HepG2 (cell line): ENCODE measurements at regions not wholly inside any gene's neighbourhood (a gene's known extent, or its start where the extent isn't known, plus 50 kb on each side); places are given as distances from the start of the nearest gene placed in this dataset.

Experiments used
- ATAC-seq: fragments of 200-7000 bp; cut with Tn5 transposase; 3 replicates; pipeline ENCODE4 v1.9.1; 2020; ENCODE audit warnings: mild to moderate bottlenecking, moderate library complexity
- BruUV-seq: library from RNA; stranded (reverse); fragments of 400-500 nt; replicated peaks from 2 replicates; lab custom pipeline; 2021; lab: Mats Ljungman, UMichigan
- CTCF ChIA-PET: fragments of 300-600 bp; formaldehyde crosslinking; extraction: SDS; loops from one replicate; lab custom pipeline; 2021; ENCODE audit warnings: low total read pairs, inconsistent platforms, low intra/inter-chr PET ratio; lab: Yijun Ruan, JAX
- POLR2A ChIA-PET: fragments of 350-600 bp; sonication (Branson Sonifier 250); formaldehyde crosslinking; loops from one replicate; lab custom pipeline; 2020; ENCODE audit warnings: antibody characterized with exemption, inconsistent platforms; lab: Yijun Ruan, JAX
- DNase-seq: peaks from one replicate; pipeline ENCODE4 v3.0.0-alpha.2; 2015; ENCODE audit warnings: low spot score
- FAIRE-seq: peaks from 3 replicates; lab custom pipeline; 2011; peaks lifted over from hg19 to GRCh38; lab: Jason Lieb, UNC
- H2AFZ ChIP-seq: one replicate; pipeline ENCODE4 v1.6.1; 2011; ENCODE audit warnings: low read length, inconsistent platforms
- H3K27ac ChIP-seq: fragments of 300-600 bp; 3 replicates; pipeline ENCODE4 v1.8.0; 2011; ENCODE audit warnings: mixed run types, mild to moderate bottlenecking, mixed read lengths, low read length, inconsistent platforms; ENCODE audit not compliant: insufficient read depth; ENCODE audit errors: extremely low read length
- H3K27me3 ChIP-seq, 2 experiments: fragments of 200-600 bp in 1 of 2; 2 replicates in 1 of 2; 3 replicates in 1 of 2; pipeline versions ENCODE4 v1.6.0 to v1.8.0; 2011; ENCODE audit warnings: low read length in 2 of 2, mild to moderate bottlenecking in 2 of 2, moderate library complexity in 2 of 2, inconsistent platforms in 1 of 2; ENCODE audit not compliant: insufficient read depth in 2 of 2, control insufficient read depth in 1 of 2
- H3K36me3 ChIP-seq, 2 experiments: fragments of 200-600 bp in 1 of 2; replicated peaks in 1 of 2; 2 replicates in 1 of 2; 3 replicates in 1 of 2; pipeline versions ENCODE4 v1.5.1 to v1.8.0; 2011; ENCODE audit warnings: low read length in 2 of 2, inconsistent platforms in 1 of 2; ENCODE audit not compliant: insufficient read depth in 2 of 2, control insufficient read depth in 1 of 2
- H3K4me1 ChIP-seq: 2 replicates; pipeline ENCODE4 v1.5.1; 2012; ENCODE audit warnings: low read length, inconsistent platforms; ENCODE audit not compliant: insufficient read depth
- H3K4me2 ChIP-seq: 2 replicates; pipeline ENCODE4 v1.6.0; 2011; ENCODE audit warnings: low read depth, low read length, inconsistent platforms
- H3K4me3 ChIP-seq, 3 experiments: fragments of 200-600 bp in 1 of 3; sonication (generic), shearing (Covaris generic) in 1 of 3; replicated peaks in 1 of 3; 2 replicates each; pipeline ENCODE4 v1.5.1; 2011 to 2016; ENCODE audit warnings: low read length in 3 of 3, inconsistent platforms in 2 of 3, low read depth in 2 of 3, mild to moderate bottlenecking in 2 of 3, control low read depth in 1 of 3, mixed read lengths in 1 of 3; ENCODE audit not compliant: insufficient read depth in 1 of 3
- H3K79me2 ChIP-seq: one replicate; pipeline ENCODE4 v1.6.1; 2011; ENCODE audit warnings: low read length, inconsistent platforms; ENCODE audit not compliant: insufficient read depth
- H3K9ac ChIP-seq: 2 replicates; pipeline ENCODE4 v1.6.0; 2011; ENCODE audit warnings: mild to moderate bottlenecking, low read depth, low read length, inconsistent platforms; ENCODE audit not compliant: insufficient read depth
- H3K9me3 ChIP-seq: 2 replicates; pipeline ENCODE4 v1.5.1; 2012; ENCODE audit warnings: mild to moderate bottlenecking, low read length
- H4K20me1 ChIP-seq: 2 replicates; pipeline ENCODE4 v1.6.0; 2011; ENCODE audit warnings: inconsistent platforms, mild to moderate bottlenecking, low read length, moderate library complexity; ENCODE audit not compliant: insufficient read depth
- ARHGAP35 ChIP-seq: sonication (generic); formaldehyde crosslinking; IDR thresholded peaks from 2 replicates; pipeline ENCODE4 v1.9.0; 2022; ENCODE audit warnings: mild to moderate bottlenecking, inconsistent platforms, moderate library complexity, missing genetic modification reagents, borderline replicate concordance
- ARNTL ChIP-seq: sonication (generic); formaldehyde crosslinking; IDR thresholded peaks from 2 replicates; pipeline ENCODE4 v1.4.0; 2020; ENCODE audit warnings: mild to moderate bottlenecking, missing genetic modification reagents
- BCLAF1 ChIP-seq: fragments of 450-650 bp; IDR thresholded peaks from 2 replicates; pipeline ENCODE4 v1.6.1; 2017; ENCODE audit warnings: mild to moderate bottlenecking
- CREB3 ChIP-seq: sonication (generic); formaldehyde crosslinking; IDR thresholded peaks from 2 replicates; pipeline ENCODE4 v1.5.0; 2020; ENCODE audit warnings: missing genetic modification reagents
- E2F2 ChIP-seq: sonication (generic); formaldehyde crosslinking; IDR thresholded peaks from 2 replicates; pipeline ENCODE4 v1.4.0; 2020; ENCODE audit warnings: missing genetic modification reagents, borderline replicate concordance
- IKZF5 ChIP-seq: IDR thresholded peaks from 2 replicates; pipeline ENCODE4 v1.6.1; 2018; ENCODE audit warnings: missing genetic modification reagents, mild to moderate bottlenecking, missing compliant biosample characterization
- KMT2B ChIP-seq: IDR thresholded peaks from 2 replicates; pipeline ENCODE4 v1.6.1; 2016; ENCODE audit warnings: missing genetic modification reagents, missing compliant biosample characterization
- NR2C2 ChIP-seq: sonication (generic); formaldehyde crosslinking; IDR thresholded peaks from 2 replicates; pipeline ENCODE4 v1.4.0; 2020; ENCODE audit warnings: missing genetic modification reagents, mild to moderate bottlenecking, moderate library complexity, borderline replicate concordance
- RARA ChIP-seq: IDR thresholded peaks from 2 replicates; pipeline ENCODE4 v1.6.1; 2016; ENCODE audit warnings: missing genetic modification reagents, missing compliant biosample characterization
- SP1 ChIP-seq, 2 experiments: fragments of 450-650 bp in 1 of 2; sonication (generic) in 1 of 2; formaldehyde crosslinking in 1 of 2; IDR thresholded peaks; 2 replicates each; pipeline versions ENCODE4 v1.4.0 to v1.6.1; 2016 to 2020; ENCODE audit warnings: missing genetic modification reagents in 1 of 2
- SUZ12 ChIP-seq: fragments of 150-350 bp; IDR thresholded peaks from 2 replicates; pipeline ENCODE4 v1.6.1; 2014; ENCODE audit warnings: low read depth, low read length
- YEATS4 ChIP-seq: sonication (generic); formaldehyde crosslinking; IDR thresholded peaks from 2 replicates; pipeline ENCODE4 v1.4.0; 2020; ENCODE audit warnings: missing genetic modification reagents, borderline replicate concordance
- ZKSCAN1 ChIP-seq: fragments of 150-350 bp; IDR thresholded peaks from 2 replicates; pipeline ENCODE4 v1.6.1; 2014; ENCODE audit warnings: low read length
- ZKSCAN5 ChIP-seq: sonication (generic); formaldehyde crosslinking; IDR thresholded peaks from 2 replicates; pipeline ENCODE4 v1.5.1; 2020; ENCODE audit warnings: mild to moderate bottlenecking, missing genetic modification reagents
- ZNF460 ChIP-seq: sonication (generic); formaldehyde crosslinking; IDR thresholded peaks from 2 replicates; pipeline ENCODE4 v1.5.1; 2020; ENCODE audit warnings: missing genetic modification reagents, mild to moderate bottlenecking, borderline replicate concordance
- ZNF503 ChIP-seq: sonication (generic); formaldehyde crosslinking; IDR thresholded peaks from 2 replicates; pipeline ENCODE4 v1.4.0; 2020; ENCODE audit warnings: missing genetic modification reagents
- WGBS: methylation state at CpG from one replicate; pipeline ENCODE4 v1.1.6; 2017; ENCODE audit warnings: low lambda C conversion rate; 5-methylcytosine and 5-hydroxymethylcytosine counted together
- in situ Hi-C: cut with HindIII; loops from 2 replicates; pipeline ENCODE4 v1.10.0; 2017; ENCODE audit warnings: low pct_unique_long_range_greater_than_20kb; ENCODE audit not compliant: extremely low pct_ligation_motif_present
- intact Hi-C: fragments of 100-400 bp; cut with micrococcal nuclease; formaldehyde crosslinking; loops from one replicate; pipeline ENCODE4 v1.10.0; 2022; ENCODE audit not compliant: unreplicated experiment

- H4K20me1 ChIP-seq: no peaks in the 10 kb centered on the region
- in situ Hi-C loops (loop anchor here (25.0 kb wide), 2 partner anchors 994 to 1369 kb away; no protein-coding TSS in a partner anchor), intact Hi-C loops (loop anchor here (2.0 to 10.0 kb wide), 2 partner anchors 747 to 999 kb away; no protein-coding TSS in a partner anchor)
- H3K36me3 ChIP-seq: no peaks in the 10 kb centered on the region
- no peak overlapping the region for H3K27ac ChIP-seq
- H3K4me3 ChIP-seq: no peak overlapping the region
- no peaks in the 10 kb centered on the region for H3K27me3 ChIP-seq
- no peak for DNase-seq
- no peak for ATAC-seq
- BruUV-seq: no TSS peak
- 15% methylated on average over 8 of the region's 8 CpGs for WGBS
- no peaks in the 10 kb centered on the region for H3K4me1 ChIP-seq
- POLR2A ChIA-PET: no interaction called here
- H3K4me2 ChIP-seq: no peak overlapping the region
- no peaks in the 10 kb centered on the region for H3K9me3 ChIP-seq
- CTCF ChIA-PET: interaction anchor here (0.7 to 1.8 kb wide), 2 partner anchors 199 to 593 kb away, joined by 3 to 4 read pairs; no protein-coding TSS in a partner anchor
- no peak overlapping the region for H2AFZ ChIP-seq
- no peak overlapping the region for H3K9ac ChIP-seq
- H3K79me2 ChIP-seq: no peaks in the 10 kb centered on the region
- no peak for FAIRE-seq
- TF ChIP-seq SUZ12: no peak
- TF ChIP-seq ZKSCAN1: no peak
- TF ChIP-seq NR2C2 (CRISPR knock-in tag): no peak
- TF ChIP-seq ZNF503: no peak
- TF ChIP-seq KMT2B (CRISPR knock-in tag): no peak
- TF ChIP-seq ZNF460: no peak
- no peak for TF ChIP-seq RARA
- no peak for TF ChIP-seq IKZF5
- no peak for TF ChIP-seq ZKSCAN5
- TF ChIP-seq BCLAF1: no peak
- no peak for TF ChIP-seq ARHGAP35 (CRISPR knock-in tag)
- TF ChIP-seq ARNTL (CRISPR knock-in tag): no peak
- no peak for TF ChIP-seq CREB3 (CRISPR knock-in tag)
- no peak for TF ChIP-seq SP1 (IDR thresholded peaks at IDR 0.05)
- TF ChIP-seq SP1 (CRISPR knock-in tag; IDR thresholded peaks at IDR 0.05): no peak
- TF ChIP-seq E2F2 (CRISPR knock-in tag): no peak
- no peak for TF ChIP-seq YEATS4 (CRISPR knock-in tag)
These were observed 53.0 kb upstream of the TMCO5A start for GRCh38 chr15:37881237-37882013.
